ENCODE measurements at regions not wholly inside any gene's neighbourhood (a gene's known extent, or its start where the extent isn't known, plus 50 kb on each side); places are given as distances from the start of the nearest gene placed in this dataset.

DNA sequence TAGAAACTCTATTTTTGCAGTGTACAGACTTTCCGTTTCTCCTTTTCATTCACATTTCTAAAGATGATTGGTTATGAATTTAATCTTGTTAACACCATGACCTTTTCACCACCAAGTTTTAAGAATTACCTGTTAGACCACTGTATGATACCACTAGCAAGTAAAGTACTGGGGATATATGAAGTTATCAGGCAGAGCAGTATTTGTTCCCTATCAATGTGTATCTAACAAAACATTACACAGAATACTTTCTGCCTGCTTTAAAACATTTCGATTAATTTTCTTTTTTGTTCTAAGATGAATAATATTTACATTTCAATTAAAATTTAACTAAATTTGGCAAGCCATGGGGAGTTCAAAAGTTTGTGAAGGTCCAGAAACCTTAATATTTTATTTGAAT lies 49.9 kb upstream of the AHR start:
- TF ChIP-seq, protein P1, sequence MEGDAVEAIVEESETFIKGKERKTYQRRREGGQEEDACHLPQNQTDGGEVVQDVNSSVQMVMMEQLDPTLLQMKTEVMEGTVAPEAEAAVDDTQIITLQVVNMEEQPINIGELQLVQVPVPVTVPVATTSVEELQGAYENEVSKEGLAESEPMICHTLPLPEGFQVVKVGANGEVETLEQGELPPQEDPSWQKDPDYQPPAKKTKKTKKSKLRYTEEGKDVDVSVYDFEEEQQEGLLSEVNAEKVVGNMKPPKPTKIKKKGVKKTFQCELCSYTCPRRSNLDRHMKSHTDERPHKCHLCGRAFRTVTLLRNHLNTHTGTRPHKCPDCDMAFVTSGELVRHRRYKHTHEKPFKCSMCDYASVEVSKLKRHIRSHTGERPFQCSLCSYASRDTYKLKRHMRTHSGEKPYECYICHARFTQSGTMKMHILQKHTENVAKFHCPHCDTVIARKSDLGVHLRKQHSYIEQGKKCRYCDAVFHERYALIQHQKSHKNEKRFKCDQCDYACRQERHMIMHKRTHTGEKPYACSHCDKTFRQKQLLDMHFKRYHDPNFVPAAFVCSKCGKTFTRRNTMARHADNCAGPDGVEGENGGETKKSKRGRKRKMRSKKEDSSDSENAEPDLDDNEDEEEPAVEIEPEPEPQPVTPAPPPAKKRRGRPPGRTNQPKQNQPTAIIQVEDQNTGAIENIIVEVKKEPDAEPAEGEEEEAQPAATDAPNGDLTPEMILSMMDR (IDR thresholded peaks at IDR 0.05; ENCODE audit: borderline replicate concordance, control extremely low read depth, extremely low read depth, insufficient read depth, missing control alignments) = no peak
- DNase-seq (ENCODE audit: low spot score) = no peak
- in situ Hi-C loops (cut with MboI; ENCODE audit: low sequenced_read_pairs, unreplicated experiment) = no loop called here
